ENCODE measurements at regions not wholly inside any gene's neighbourhood (a gene's known extent, or its start where the extent isn't known, plus 50 kb on each side); places are given as distances from the start of the nearest gene placed in this dataset.

DNA sequence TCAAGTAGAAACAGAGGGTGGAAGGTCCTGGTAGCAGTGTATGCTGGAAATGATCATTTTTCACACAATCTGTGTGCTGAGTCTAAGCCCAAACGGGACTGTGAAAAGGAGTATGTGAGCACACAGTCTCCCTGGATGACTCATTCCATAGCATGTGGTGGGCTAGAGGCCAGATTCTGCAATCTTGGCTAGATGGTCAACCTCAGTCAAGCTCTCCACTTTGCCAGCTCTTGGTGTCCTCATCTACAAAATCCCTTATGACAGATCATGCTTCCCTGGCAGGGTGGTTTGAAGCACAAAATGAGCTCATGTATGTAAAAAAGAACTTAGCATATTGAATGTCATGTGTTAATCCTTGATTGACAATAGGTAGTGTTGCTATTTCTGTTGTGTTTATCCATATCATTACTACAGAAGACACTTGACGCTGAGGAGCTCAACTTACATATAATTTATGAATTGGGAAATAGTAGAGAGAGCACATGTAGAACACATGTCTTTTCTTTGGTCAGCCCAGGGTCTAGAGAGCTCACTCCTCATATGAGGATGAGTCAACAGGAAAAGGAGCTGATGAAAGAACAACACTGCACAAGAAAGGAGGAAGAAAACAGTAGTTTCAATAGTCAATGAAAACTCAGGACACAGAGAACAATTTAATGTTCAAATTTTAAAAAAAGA, 517.5 kb downstream of the BCL11B start:
- DNase-seq: no peak

DNA sequence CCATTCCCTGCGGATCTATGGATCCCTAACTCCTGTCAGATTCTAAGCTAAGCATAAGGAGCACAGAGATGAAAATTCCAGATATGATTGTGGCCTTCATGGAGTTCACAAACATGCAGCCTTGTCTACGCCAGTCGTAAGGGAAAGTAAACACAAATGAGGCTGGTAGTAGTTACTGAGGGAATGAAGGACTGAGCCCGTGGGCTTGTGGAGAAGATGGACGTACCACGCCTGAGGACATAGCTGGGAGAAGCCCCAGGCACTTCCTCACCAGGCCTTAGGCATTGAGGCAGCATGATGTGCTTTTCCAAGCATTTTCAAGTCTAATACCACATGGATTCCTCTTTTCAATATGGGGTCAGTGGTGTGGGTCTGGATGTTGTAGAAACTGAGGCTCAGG, 515.2 kb downstream of the BCL11B start:
- no peak for DNase-seq

DNA sequence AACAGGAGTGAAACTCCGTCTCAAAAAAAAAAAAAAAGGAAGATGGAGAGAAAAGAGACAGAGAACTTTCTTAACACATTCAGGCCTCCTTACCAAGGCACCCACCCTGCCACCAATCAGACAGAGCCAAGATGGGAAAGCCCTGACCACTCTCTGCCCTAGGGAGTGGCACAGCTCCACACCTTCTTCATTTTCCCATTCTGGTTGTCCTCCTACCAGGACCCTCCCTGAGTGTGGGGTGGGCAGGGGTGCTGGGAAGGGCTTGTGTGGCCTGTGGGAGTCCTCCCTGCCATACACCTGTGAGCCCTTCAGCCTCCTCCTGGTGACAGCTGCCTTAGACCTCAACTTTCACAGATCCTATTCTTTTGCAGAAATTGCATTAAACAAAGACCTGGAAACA, 513.6 kb downstream of the BCL11B start:
- no peak for DNase-seq

DNA sequence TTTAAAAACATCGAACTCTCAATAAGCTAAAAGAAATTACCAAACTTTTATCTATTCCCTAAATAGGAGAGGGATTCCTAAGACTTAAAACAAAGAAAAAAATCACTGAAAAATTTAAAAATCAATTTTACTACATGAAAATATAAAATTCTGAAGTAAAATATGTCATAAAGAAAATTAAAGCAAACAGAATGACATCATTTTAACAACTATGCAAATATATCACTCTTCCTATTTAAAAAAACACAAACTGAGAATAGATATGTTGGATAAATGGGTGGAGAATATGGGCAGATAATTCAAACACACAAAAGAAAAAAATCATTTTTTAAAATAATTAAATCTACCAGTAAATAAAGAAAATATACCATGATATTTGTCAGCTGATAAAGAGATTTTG, 510.0 kb downstream of the BCL11B start:
- DNase-seq: no peak

DNA sequence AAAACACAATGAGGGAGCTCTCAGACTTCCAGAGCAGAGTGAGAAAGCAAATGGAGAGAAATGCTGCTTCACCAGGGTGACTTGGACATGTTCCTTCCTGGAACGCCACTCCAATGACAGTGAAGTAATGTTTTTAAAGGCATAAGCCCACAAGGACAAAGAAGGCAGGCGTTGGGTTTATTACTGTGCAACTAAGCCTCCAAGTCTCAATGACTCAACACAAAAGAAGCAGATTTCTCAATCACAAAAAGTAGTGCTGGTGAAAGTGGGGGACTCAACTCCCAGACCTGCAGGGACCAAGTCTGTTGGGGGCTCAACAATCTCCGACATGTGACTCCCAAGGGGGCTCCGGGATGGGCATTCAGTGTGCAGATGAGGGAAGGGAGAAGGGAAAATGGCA, 505.2 kb downstream of the BCL11B start:
- no peak for DNase-seq

DNA sequence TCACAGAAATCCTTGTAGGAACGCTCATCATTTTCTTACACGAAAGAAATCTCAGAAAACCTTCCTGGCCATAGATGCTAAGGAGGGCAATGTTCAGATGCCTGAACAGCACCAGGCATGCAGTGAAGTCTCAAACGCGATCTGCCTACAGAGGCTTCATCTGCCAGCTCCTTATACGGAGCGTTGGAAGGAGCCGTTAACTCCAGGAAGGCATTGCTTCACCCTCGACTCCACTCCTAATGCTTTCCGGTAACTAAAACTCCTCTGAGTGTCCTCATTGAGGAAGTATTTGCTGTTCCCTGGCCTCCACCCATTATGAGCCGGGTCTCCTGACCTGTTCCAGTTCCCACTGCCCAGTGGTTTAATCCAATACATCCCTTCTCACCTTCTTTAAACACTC, 502.7 kb downstream of the BCL11B start:
- no peak for DNase-seq

DNA sequence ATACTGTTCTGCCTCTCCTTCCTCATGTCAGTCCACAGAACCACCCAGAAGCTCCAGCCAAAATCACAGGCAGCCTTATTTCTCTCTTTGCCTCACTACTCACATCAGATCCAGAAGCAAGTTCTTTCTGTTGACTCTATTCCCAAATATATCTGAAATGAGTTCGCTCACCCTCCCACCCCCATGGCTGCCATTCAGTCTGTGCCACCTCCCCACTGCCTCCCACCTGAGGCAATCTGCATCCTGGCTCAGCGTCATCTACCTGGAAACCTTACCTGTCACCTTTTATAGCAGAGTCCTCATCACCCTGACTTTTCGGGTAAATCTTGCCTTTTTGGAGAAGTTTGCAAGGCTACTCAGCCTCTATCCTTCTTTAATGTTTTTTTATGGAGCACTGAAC, 501.8 kb downstream of the BCL11B start:
- DNase-seq: no peak

DNA sequence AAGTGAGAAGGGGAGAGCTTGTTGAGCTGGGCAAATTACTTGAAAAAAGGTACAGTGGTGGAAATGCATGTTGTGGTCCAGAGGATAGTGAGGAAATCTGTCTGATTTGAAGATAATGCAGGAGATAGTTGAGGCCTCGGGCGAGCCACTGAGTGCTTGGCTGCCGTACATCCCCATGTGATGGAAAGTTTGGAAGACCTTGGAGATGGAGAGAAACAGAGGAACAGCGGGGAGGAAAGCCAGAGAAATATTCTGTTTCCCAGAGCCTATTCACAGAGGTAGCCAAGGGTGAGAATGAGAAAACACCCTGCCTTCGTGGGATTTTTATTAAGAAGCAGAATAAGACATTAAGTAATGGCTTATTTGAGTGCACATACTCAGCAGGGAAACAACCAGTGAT, 498.2 kb downstream of the BCL11B start:
- DNase-seq: no peak

DNA sequence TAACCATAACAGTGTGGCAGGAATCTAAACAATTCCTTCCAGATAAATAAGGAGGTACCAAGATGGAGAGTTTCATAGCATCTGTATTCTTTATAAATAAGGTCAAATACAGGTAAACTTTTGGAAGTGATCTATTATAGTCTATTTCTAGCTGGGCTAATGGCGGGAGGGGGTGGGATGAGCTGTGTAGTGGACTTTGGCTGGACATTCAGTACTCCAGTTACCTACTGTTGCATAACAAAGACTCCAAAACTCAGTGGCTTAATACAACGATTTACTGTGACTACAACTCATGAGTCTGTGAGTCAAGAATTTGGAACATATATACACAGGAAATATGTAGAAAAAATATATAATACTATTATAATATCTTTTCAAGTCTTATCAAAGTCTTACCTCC, 496.1 kb downstream of the BCL11B start:
- DNase-seq: no peak

DNA sequence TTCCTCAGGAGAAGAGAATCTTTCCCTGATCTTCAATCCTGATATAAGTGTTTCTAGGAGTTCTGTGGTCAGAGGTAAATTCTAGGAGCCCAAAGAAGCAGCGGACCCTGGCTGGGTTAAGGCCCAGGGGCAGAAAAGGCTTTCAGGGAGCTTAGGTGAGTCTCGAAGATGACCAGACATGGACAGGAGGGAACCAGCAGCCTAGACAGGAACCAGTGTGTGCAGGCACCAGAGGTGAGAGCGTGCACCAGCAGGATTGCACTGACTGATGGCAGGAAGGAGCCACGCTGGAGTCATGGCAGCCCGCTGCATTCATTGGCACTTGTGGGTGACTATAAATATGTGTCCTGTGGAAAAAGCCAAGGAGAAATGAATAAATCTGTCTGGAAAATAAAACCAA, 489.9 kb downstream of the BCL11B start:
- DNase-seq: no peak

DNA sequence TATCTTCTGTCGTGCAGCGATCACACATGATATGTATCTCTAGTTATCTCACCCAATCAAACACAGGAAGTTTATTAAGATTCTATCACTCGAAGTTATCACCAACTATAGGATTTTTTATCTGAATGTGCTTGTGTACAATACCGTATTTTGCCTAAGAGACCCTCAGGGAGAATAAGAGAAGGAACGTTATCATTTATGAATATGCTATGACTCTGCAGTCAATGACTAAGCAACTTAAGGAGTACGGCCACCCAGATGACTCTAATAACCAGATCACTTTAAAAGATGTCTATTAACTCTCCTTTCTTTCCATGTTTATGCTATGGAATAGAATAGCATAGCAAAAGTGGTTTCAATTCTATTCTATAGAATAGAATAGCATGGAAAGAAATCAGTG, 486.4 kb downstream of the BCL11B start:
- DNase-seq: no peak

DNA sequence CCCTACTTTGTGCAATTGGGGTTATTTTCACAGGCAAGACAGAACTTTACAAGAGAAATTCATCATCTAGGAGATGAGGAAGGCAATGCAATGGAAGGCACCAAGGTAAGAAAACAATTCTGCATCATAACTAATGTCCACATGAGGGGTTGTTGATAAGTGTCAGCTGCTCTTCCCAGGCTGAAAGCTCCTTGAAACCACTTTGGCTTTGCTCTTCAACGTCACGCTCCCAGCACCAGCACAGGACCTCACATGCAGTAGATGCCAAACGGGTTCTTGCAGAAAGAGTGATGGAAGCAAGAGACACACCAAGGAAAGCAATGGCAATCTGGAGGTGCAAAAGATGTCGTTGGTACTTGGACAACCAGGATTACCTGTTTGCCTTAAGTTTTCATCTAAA, 485.5 kb downstream of the BCL11B start:
- no peak for DNase-seq

DNA sequence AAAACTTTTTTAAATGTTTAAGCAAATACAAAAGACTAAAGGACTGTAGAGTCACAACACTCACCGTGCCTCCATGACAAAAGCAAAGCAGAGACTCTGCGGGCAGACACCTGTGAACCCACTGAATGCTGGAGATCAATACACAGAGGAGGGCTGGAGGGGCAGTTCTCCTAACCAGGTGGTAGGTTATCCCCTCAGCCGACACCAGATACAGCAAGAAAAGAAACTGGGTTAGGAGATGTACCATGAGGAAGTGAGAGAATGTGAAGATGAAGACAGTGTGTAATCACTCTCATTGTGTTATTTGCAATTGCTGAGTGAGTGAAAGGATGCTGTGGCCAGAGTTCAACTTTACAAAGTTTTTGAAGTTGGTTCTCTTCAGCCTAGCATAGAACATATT, 480.3 kb downstream of the BCL11B start:
- DNase-seq: no peak

DNA sequence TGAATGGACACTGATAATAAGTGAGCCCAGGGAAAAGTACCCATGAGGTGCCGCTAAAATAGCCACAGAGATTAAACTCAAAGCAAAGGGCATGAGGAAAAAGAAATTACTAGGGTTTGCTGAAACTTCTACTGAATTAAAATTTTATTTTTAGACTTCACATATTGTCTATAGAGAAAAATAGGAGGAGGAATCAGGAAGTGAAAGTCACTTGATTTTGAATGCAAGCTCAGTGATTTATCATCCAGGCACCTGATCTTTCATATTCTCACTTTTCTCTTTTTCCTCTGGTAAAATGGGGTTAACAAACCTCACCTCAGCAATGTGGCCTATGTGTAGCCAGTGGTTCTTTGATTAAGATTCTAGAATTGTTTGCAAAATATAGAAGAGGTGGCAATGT, 479.8 kb downstream of the BCL11B start:
- DNase-seq: no peak

DNA sequence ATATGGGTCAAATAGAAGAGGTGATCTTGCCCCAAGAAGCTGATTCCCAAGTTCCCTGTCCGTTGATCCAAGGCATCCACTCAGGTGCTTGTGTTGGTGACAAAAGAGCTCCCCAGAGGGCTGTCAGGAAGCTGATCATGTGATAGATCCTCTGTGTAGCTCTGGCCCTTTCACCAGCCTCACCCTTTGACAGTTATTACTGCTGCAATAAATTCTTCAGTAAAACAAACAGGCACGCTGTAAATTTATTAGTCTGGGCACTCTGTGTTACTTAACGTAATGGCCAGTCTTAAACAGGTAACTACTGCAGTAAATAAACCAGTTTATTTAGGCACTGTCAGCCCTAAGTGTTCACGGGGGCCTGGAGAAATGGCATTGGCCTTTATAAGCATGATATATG, 473.9 kb downstream of the BCL11B start:
- DNase-seq: no peak

DNA sequence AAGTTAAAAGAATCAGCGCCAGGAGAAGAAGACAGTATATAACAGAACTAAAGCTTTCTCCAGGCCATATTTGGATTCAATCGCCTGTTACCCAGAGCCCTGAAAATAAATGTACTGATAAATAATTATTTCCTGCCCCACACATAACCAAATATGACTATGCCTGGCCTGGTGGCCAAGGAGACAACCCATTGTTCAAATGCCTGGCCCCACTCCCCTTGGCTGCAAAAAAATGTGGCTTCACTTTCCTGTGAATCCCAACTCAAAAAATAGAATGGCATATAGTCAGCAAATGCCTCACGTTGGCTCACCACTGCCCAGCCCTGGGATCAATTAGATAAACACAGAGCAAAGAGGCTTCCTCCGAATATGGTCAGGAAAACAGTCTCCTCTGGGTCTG, 472.1 kb downstream of the BCL11B start:
- DNase-seq: no peak

DNA sequence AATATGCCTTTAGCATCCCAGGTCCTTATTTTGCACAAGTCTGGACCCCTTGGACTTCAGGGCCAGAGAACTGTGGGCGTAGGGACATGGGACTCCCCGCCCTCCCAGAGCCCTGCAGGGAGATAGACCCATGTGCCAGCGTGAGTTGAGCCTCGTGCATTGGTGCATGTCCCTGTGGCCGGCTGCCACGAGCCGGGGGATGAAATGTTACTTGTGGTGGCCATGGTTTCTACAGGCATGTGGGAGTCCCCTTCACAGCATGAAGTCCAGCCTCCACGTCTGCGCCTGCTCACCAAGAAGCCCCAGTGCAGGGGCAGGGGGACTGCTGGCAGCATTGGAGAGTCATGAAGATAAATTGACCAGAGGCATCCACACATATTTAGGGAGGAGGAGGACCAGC, 470.0 kb downstream of the BCL11B start:
- DNase-seq: no peak

DNA sequence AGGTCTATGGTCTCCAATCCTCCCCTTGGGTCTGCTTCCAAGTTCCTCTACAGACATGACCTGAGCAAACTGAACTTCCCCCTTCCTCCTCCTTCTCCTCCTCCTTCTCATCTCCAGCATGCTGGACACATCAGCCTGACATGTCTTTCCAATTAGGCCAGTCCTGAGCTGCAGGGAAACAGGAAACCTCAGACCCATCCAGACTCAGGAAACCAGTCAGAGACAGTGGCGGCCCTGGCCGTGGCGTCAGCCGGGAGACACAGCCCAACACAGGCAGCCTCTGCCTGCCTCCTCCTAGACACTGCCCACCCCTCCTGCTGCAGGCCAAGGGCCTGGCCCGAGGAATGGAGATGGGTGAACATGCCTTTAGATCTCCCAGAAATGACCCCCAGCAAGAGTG, 468.8 kb downstream of the BCL11B start:
- no peak for DNase-seq

DNA sequence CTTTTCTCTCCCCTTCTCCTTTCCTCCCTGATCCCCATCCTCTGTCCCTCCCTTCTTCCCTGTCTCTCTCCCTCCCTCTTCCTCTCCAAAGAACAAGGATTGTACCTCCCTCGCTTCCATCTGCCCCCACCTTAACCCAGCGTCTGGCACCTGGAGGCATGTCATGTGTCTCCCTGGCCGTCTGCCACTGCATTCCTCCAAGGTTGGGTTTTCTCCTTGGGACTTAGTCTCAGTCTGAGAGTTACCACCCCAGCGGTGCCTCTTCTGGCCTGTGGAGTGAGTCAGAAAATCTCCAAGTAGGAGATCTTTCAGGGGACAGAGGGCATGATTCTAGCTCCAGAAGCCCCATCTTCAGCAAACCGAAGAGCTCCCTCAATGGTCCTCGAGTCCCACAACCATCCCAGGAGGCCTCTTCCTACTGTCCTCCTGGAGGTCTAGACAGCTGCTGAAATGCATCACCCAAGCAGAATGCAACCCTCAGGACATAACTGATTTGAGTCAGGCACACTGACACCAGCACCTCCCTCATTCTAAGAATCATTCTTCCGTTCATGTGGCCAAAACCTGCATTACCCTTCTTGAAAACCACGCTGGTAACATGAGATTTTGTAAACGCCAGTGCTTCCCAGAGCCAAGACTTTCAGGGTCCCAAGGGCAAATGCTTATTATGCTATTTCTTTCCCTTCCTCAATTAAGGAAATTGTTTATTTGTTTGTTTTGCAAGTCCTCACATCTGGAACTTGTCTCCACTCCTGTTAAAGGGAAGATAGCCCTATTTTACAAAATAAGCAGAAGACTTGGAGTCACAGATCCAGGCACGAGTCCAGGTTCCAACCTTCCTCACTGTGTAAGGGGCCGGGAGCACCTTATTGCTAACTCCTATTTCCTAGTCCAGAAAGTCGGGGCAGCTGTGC, 463.2 kb downstream of the BCL11B start:
- DNase-seq: no peak

DNA sequence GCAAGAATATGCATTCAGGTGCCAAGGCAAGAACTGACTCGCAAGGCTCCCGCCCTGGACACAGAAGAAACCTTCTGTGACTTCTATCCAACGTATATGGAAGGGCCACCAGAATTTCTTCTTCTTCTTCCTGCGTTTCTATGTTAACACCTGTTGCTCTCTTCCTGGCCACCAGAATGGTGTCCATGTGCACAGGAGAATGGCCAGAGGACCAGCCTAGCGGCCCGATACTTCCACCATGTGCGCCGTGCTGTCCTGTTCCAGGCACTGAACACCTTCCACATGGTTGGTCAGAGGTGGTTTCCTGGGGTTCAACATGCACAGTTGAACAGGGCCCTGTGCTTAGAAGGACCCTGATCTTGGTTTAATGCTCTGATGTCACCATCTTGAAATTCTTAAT, 455.8 kb downstream of the BCL11B start:
- DNase-seq: no peak

DNA sequence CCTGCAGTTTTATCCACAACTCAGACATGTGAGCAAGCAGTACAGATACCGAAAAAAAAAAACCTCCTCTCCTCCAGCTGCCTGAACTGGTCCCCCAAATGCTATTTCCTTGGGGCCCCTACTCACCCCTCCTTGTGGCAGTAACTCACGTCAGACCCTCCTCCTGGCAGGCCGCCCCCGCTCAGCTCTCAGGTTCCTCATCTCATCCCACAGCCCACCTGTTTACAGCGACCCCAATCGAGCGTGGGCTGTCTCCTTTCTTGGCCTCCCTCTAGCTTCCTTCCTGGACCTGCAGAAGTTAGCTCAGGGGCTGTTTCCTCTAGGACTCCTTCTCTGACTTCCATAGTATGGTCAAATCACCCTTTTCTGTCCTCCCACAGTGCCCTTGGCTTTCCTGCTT, 455.3 kb downstream of the BCL11B start:
- no peak for DNase-seq

DNA sequence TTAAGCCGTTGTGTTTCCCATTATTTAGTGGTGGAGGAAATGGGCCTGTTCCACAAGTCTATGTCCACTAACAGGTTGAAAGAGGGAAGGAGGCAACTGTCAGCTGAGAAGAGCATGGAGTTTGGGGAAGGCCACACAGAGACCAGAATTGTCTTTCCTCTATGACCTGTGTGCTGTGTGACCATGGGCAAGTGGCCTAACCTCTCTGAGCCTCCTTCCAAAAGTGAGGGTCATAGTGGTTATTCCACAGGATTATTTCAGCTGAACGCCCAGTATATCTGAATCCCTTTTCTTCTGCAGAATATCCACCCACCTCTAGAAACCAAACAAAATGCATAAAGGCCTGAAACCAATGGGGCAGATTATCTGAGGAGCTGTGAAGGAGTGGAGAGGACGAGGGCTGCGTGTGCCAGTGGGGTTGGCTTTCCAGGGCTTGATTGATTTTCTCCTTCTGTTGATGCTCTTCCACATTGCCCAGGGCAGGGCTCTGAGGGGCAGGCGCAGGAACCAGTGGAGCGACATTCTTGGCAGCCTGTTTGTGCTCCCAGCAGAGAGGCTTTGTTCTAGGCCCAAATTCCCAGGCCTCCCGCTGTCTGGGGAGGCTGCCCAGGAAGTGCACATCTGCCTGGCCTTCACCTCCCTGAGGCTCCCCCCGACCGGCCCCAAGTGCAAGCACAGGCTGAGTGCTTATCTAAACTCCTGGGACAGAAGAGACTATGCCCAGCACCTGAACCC, 452.7 kb downstream of the BCL11B start:
- no peak for DNase-seq

DNA sequence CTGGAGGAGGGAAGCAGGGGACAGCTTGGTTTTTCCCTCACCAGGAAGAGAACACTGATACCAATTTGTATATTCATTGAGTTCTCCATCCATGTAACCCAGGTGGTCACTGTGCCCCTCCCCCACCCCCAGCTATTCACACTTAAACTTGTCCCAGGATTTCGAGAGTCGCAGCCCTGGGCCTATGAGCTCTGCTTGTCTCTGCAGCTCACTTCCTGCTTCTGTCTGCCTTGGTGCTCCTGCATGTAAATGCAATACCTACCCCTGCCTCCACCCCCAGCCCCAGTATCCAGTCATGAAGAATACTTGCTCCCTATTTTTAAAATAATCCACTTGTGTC, 452.2 kb downstream of the BCL11B start:
- no peak for DNase-seq

DNA sequence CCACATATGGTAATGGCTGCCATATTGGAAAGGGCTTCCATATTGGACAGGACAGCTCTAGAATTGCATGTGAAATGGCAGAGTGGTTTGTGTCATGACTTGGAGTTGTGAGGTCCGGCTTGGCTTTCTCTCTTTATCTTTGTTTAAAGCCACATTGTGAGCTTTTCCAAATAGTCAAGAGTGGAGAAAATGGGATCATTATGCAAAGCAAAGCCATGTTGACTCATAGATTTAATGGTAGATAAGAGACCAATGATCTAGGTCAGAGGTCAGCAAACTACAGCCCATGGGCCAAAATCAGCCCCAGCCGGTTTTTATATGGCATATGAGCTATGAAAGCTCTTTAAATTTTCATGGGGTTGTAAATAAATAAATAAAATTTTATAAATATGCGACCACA, 449.1 kb downstream of the BCL11B start:
- DNase-seq: no peak

All from NCI-H446 treated with DMSO at 0.1 percent for 48 hours (cell line).